Sigmoid colon (tissue), 3 donors: ENCODE measurements at regions not wholly inside any gene's neighbourhood (a gene's known extent, or its start where the extent isn't known, plus 50 kb on each side); places are given as distances from the start of the nearest gene placed in this dataset.

Experiments
- POLR2A ChIP-seq, 2 donors: fragments of 450-650 bp; IDR thresholded peaks; one replicate each; pipeline ENCODE4 v1.6.1; 2016; ENCODE audit warnings: antibody characterized with exemption in 2 of 2, mild to moderate bottlenecking in 2 of 2, moderate library complexity in 2 of 2
- TF ChIP-seq, protein P1 (sequence below), 4 experiments: fragments of 450-650 bp in 3 of 4; fragments of 200-600 bp in 1 of 4; IDR thresholded peaks; one replicate each; pipeline ENCODE4 v1.5.1; 2016 to 2019; ENCODE audit warnings: antibody characterized with exemption in 4 of 4, mild to moderate bottlenecking in 3 of 4, moderate library complexity in 2 of 4

GRCh38 chr5:159817262-159818029, 98.8 kb upstream of the ADRA1B start:
- TF ChIP-seq, protein P1, sequence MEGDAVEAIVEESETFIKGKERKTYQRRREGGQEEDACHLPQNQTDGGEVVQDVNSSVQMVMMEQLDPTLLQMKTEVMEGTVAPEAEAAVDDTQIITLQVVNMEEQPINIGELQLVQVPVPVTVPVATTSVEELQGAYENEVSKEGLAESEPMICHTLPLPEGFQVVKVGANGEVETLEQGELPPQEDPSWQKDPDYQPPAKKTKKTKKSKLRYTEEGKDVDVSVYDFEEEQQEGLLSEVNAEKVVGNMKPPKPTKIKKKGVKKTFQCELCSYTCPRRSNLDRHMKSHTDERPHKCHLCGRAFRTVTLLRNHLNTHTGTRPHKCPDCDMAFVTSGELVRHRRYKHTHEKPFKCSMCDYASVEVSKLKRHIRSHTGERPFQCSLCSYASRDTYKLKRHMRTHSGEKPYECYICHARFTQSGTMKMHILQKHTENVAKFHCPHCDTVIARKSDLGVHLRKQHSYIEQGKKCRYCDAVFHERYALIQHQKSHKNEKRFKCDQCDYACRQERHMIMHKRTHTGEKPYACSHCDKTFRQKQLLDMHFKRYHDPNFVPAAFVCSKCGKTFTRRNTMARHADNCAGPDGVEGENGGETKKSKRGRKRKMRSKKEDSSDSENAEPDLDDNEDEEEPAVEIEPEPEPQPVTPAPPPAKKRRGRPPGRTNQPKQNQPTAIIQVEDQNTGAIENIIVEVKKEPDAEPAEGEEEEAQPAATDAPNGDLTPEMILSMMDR (IDR thresholded peaks at IDR 0.05) = no peak
- no peak for TF ChIP-seq POLR2A (IDR thresholded peaks at IDR 0.05)
